GM12891 (cell line): ENCODE measurements at regions not wholly inside any gene's neighbourhood (a gene's known extent, or its start where the extent isn't known, plus 50 kb on each side); places are given as distances from the start of the nearest gene placed in this dataset.

Experiments used
- PAX5 ChIP-seq: IDR thresholded peaks from 2 replicates; pipeline ENCODE4 v1.6.1; 2011; ENCODE audit warnings: low read length, moderate library complexity, mild to moderate bottlenecking; ENCODE audit not compliant: insufficient read depth, severe bottlenecking
- POLR2A ChIP-seq: IDR thresholded peaks from 2 replicates; pipeline ENCODE4 v1.6.1; 2011; ENCODE audit warnings: low read depth, low read length, control low read depth
- POLR2AphosphoS5 ChIP-seq: IDR thresholded peaks from 2 replicates; pipeline ENCODE4 v1.6.1; 2011; ENCODE audit warnings: low read depth, low read length, control low read depth
- POU2F2 ChIP-seq: IDR thresholded peaks from 2 replicates; pipeline ENCODE4 v1.6.1; 2011; ENCODE audit warnings: low read depth, mild to moderate bottlenecking, control low read depth, low read length, moderate library complexity
- SPI1 ChIP-seq: IDR thresholded peaks from 2 replicates; pipeline ENCODE4 v1.6.1; 2011; ENCODE audit warnings: low read depth, low read length, control low read depth
- TAF1 ChIP-seq: IDR thresholded peaks from 2 replicates; pipeline ENCODE4 v1.6.1; 2011; ENCODE audit warnings: low read depth, low read length, control low read depth

DNA sequence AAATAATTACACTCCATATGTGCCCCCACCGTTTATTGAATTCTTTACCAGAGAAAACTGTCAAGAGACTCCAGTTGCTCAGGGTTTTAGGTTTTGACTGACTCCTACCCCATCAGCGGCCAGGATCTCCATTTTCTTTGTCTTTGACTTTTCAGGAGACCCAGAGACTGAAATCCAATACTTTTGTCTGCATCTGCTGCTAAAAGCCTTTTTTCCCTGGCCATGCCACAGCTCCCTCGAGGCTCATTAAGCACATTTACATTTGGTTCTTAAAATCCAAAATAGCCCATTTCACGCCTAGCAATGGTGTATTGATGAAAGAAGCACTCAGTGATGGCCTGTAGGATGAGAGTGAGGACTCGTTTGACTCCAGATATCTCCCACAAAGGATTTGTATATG is 332.6 kb upstream of the ACVR2A start:
- TF ChIP-seq POLR2A (no peak), POLR2AphosphoS5 (no peak), TAF1 (no peak), PAX5 (no peak), SPI1 (no peak), POU2F2 (no peak)
